ENCODE measurements at regions not wholly inside any gene's neighbourhood (a gene's known extent, or its start where the extent isn't known, plus 50 kb on each side); places are given as distances from the start of the nearest gene placed in this dataset.
"Not testable (repeated sequence)": the region's sequence is repeated elsewhere in the genome, so short reads cannot be mapped to it uniquely, and the experiment has no call there.

- DNase-seq: no peak
These were observed 432.0 kb downstream of the GLUD2 start for GRCh38 chrX:121479406-121479805.

- no peak for DNase-seq
These were observed 449.6 kb downstream of the GLUD2 start for GRCh38 chrX:121496966-121497365.

- DNase-seq: no peak
These were observed 456.7 kb downstream of the GLUD2 start for GRCh38 chrX:121504153-121504552.

- DNase-seq: no peak
These were observed 498.9 kb downstream of the GLUD2 start for GRCh38 chrX:121546317-121546716.

GRCh38 chrX:121558886-121559285, 511.5 kb downstream of the GLUD2 start:
- no peak for DNase-seq

- DNase-seq: no peak
These were observed 515.2 kb downstream of the GLUD2 start for GRCh38 chrX:121562616-121563015.

- no peak for DNase-seq
These were observed 522.2 kb downstream of the GLUD2 start for GRCh38 chrX:121569609-121570008.

GRCh38 chrX:121570072-121570841, 522.8 kb downstream of the GLUD2 start:
- no peak for DNase-seq

- no peak for DNase-seq
These were observed 523.9 kb downstream of the GLUD2 start for GRCh38 chrX:121571333-121571732.

GRCh38 chrX:121574384-121574783, 527.0 kb downstream of the GLUD2 start:
- not testable (repeated sequence) for DNase-seq

- DNase-seq: no peak
These were observed 531.8 kb downstream of the GLUD2 start for GRCh38 chrX:121579016-121579760.

- no peak for DNase-seq
These were observed 534.5 kb downstream of the GLUD2 start for GRCh38 chrX:121581885-121582284.

GRCh38 chrX:121585626-121586025, 538.2 kb downstream of the GLUD2 start:
- no peak for DNase-seq

- no peak for DNase-seq
These were observed 545.5 kb downstream of the GLUD2 start for GRCh38 chrX:121592884-121593283.

GRCh38 chrX:121598356-121598755, 550.9 kb downstream of the GLUD2 start:
- no peak for DNase-seq

GRCh38 chrX:121635141-121635540, 587.7 kb downstream of the GLUD2 start:
- DNase-seq: no peak

- no peak for DNase-seq
These were observed 592.4 kb downstream of the GLUD2 start for GRCh38 chrX:121639781-121640180.

GRCh38 chrX:121641560-121641959, 594.1 kb downstream of the GLUD2 start:
- no peak for DNase-seq

GRCh38 chrX:121642415-121642814, 595.0 kb downstream of the GLUD2 start:
- DNase-seq: no peak

GRCh38 chrX:121649417-121649816, 602.0 kb downstream of the GLUD2 start:
- DNase-seq: no peak

GRCh38 chrX:121655276-121655675, 607.9 kb downstream of the GLUD2 start:
- no peak for DNase-seq

- no peak for DNase-seq
These were observed 618.8 kb downstream of the GLUD2 start for GRCh38 chrX:121666171-121666570.

GRCh38 chrX:121671649-121672048, 624.2 kb downstream of the GLUD2 start:
- no peak for DNase-seq

GRCh38 chrX:121709236-121709635, 661.8 kb downstream of the GLUD2 start:
- not testable (repeated sequence) for DNase-seq

Measured in NCI-H2227 treated with DMSO at 0.1 percent for 48 hours (cell line).